Endothelial cell (in vitro differentiated cells): ENCODE measurements at regions not wholly inside any gene's neighbourhood (a gene's known extent, or its start where the extent isn't known, plus 50 kb on each side); places are given as distances from the start of the nearest gene placed in this dataset.

Experiments
- DNase-seq: peaks from one replicate; pipeline ENCODE4 v3.0.0; 2021; ENCODE audit warnings: low spot score
- H3K27ac Mint-ChIP-seq: one replicate; pipeline ENCODE4 v1.8.0; 2021; ENCODE audit warnings: mixed read lengths, inconsistent platforms; ENCODE audit not compliant: unreplicated experiment
- H3K27me3 Mint-ChIP-seq: one replicate; pipeline ENCODE4 v1.8.0; 2021; ENCODE audit warnings: mild to moderate bottlenecking, moderate library complexity, mixed read lengths, inconsistent platforms; ENCODE audit not compliant: unreplicated experiment
- H3K36me3 Mint-ChIP-seq: one replicate; pipeline ENCODE4 v1.8.0; 2021; ENCODE audit warnings: mild to moderate bottlenecking, low read depth, mixed read lengths, inconsistent platforms; ENCODE audit not compliant: unreplicated experiment
- H3K4me1 Mint-ChIP-seq: one replicate; pipeline ENCODE4 v1.8.0; 2021; ENCODE audit warnings: mild to moderate bottlenecking, mixed read lengths, inconsistent platforms; ENCODE audit not compliant: unreplicated experiment
- H3K4me3 Mint-ChIP-seq: one replicate; pipeline ENCODE4 v1.8.0; 2021; ENCODE audit warnings: mild to moderate bottlenecking, mixed read lengths, inconsistent platforms; ENCODE audit not compliant: unreplicated experiment
- H3K9me3 Mint-ChIP-seq: one replicate; pipeline ENCODE4 v1.8.0; 2021; ENCODE audit warnings: mixed read lengths, inconsistent platforms; ENCODE audit not compliant: unreplicated experiment
- CTCF ChIP-seq: fragments of 200-600 bp; sonication (generic); IDR thresholded peaks from one replicate; pipeline ENCODE4 v1.5.0; 2021; ENCODE audit warnings: antibody characterized with exemption; ENCODE audit not compliant: unreplicated experiment

DNA sequence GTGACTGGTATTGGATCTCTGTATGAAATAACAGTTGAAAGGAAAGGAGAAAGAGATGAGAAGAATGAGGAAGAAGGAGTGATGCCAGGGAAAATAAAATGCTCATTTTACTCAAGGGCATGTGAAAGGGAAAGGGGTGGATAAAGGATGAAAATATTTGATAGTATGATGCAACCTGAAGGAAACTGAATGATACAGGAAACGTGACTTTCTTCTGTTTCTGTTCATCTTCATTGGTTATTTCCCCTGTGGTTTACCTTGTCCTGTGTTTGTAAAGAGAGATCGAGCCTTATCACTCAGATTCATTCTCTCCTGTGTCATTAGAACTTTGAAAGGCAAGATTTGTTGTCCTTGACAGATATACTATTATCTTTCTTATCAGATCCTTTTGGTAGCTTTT is 243.6 kb upstream of the SLITRK3 start:
- no peaks in the 10 kb centered on the region for H3K27me3 Mint-ChIP-seq
- DNase-seq, result no peak
- H3K4me1 Mint-ChIP-seq, result peaks cover 3% of the 10 kb centered on the region
- TF ChIP-seq CTCF, result no peak
- H3K4me3 Mint-ChIP-seq, result no peak overlapping the region
- H3K36me3 Mint-ChIP-seq, result peaks cover 5% of the 10 kb centered on the region
- no peaks in the 10 kb centered on the region for H3K9me3 Mint-ChIP-seq
- H3K27ac Mint-ChIP-seq, result no peak overlapping the region

DNA sequence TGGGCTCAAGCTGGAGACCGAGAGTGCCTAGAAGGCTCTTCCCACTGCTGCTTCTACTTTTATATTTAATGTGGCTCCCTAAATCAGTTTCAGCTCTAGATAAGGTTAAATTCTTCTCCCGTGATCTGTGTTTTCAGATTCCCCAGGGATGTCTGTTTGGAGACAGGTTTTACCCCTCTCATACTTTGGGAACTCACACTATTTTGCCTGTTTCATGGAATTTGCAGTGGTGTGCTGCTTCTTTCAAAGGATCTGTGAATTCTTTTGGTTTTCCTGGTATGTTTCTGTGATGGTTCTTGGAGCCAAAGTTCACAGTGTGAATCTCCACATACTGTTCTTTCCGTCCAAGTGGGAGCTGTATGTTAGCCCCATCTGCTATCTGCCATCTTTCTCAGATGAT is 238.3 kb upstream of the SLITRK3 start:
- Mint-ChIP-seq H3K27me3 (no peaks in the 10 kb centered on the region), H3K36me3 (peaks cover 7% of the 10 kb centered on the region), H3K27ac (no peak overlapping the region), H3K9me3 (no peaks in the 10 kb centered on the region), H3K4me1 (peaks cover under 1% of the 10 kb centered on the region), H3K4me3 (no peak overlapping the region)
- TF ChIP-seq CTCF, result no peak
- DNase-seq, result no peak

GRCh38 chr3:165406425-165406824 is 210.2 kb upstream of the SLITRK3 start:
- Mint-ChIP-seq H3K36me3 (no peaks in the 10 kb centered on the region), H3K27ac (no peak overlapping the region), H3K9me3 (no peaks in the 10 kb centered on the region), H3K4me3 (no peak overlapping the region), H3K4me1 (no peaks in the 10 kb centered on the region), H3K27me3 (no peaks in the 10 kb centered on the region)
- no peak for TF ChIP-seq CTCF
- DNase-seq, result no peak

DNA sequence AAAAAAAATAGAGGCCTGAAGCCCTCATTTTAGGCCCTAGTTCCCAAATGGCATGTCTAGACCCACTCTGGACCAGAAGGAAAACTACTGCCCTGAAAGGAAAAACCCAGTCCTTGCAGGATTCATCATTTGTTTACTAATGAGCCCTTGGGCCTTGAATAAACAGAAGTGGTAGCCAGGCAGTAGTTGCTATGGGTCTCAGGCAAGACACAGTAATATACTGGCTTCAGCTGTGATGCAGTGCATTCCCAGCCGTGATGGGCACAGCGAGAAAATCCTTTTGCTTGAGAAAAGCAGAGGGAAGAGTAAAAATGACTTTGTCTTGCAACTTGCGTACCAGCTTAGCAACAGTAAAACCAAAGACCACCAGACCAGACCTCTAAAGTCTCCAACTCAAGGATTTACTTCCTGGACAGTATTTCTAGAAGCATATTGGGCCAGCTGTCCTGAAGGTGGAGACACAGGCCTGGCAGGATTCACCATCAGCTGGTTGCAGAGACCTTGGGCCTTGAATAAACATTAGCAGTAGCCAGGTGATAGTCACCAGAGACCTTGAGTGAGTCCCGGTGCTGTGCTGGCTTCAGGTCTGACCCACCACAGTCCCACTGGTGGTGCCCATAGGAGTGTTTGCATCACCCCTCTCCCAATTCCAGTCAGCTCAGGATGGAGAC is 208.3 kb upstream of the SLITRK3 start:
- Mint-ChIP-seq H3K36me3 (no peaks in the 10 kb centered on the region), H3K4me1 (no peaks in the 10 kb centered on the region), H3K27me3 (no peaks in the 10 kb centered on the region), H3K9me3 (no peaks in the 10 kb centered on the region), H3K4me3 (no peak overlapping the region), H3K27ac (no peak overlapping the region)
- DNase-seq, result no peak
- no peak for TF ChIP-seq CTCF

- Mint-ChIP-seq H3K9me3 (no peaks in the 10 kb centered on the region), H3K27ac (no peak overlapping the region), H3K4me1 (no peaks in the 10 kb centered on the region), H3K36me3 (no peaks in the 10 kb centered on the region), H3K27me3 (no peaks in the 10 kb centered on the region), H3K4me3 (no peak overlapping the region)
- DNase-seq, result no peak
- no peak for TF ChIP-seq CTCF
These were observed 207.5 kb upstream of the SLITRK3 start for GRCh38 chr3:165403666-165404065.
